A673 (cell line): ENCODE measurements at regions not wholly inside any gene's neighbourhood (a gene's known extent, or its start where the extent isn't known, plus 50 kb on each side); places are given as distances from the start of the nearest gene placed in this dataset.

ENCODE experiments used
- BruUV-seq: library from RNA; stranded (reverse); fragments of 400-500 nt; replicated peaks from 2 replicates; lab custom pipeline; 2021; lab: Mats Ljungman, UMichigan
- CTCF ChIA-PET: fragments of 300-600 bp; sonication (Branson Sonifier 250); formaldehyde crosslinking; loops from one replicate; lab custom pipeline; 2022; ENCODE audit warnings: antibody characterized with exemption; lab: Charles Lee
- POLR2A ChIA-PET: fragments of 300-600 bp; sonication (Branson Sonifier 250); formaldehyde crosslinking; loops from one replicate; lab custom pipeline; 2022; ENCODE audit warnings: antibody characterized with exemption; ENCODE audit not compliant: low non-redundant PET; lab: Charles Lee
- DNase-seq: peaks from one replicate; pipeline ENCODE4 v3.0.0-alpha.2; 2015; ENCODE audit warnings: low spot score
- H3K27ac ChIP-seq: fragments of 200-600 bp; sonication (generic); 2 replicates; pipeline ENCODE4 v1.5.1; 2016; ENCODE audit warnings: mixed run types, low read depth, mild to moderate bottlenecking, mixed read lengths, antibody characterized with exemption, low read length; ENCODE audit not compliant: poor library complexity, severe bottlenecking
- H3K27me3 ChIP-seq: fragments of 200-600 bp; sonication (generic); replicated peaks from 2 replicates; pipeline ENCODE4 v1.6.1; 2017; ENCODE audit warnings: mixed run types, low read depth, mild to moderate bottlenecking, mixed read lengths, antibody characterized with exemption, low read length; ENCODE audit not compliant: insufficient read depth, poor library complexity
- H3K36me3 ChIP-seq: fragments of 200-600 bp; sonication (generic); 2 replicates; pipeline ENCODE4 v1.6.1; 2016; ENCODE audit warnings: mixed run types, mild to moderate bottlenecking, mixed read lengths, antibody characterized with exemption, low read length; ENCODE audit not compliant: insufficient read depth, poor library complexity, severe bottlenecking
- H3K4me1 ChIP-seq: fragments of 200-600 bp; sonication (generic); 2 replicates; pipeline ENCODE4 v1.6.1; 2017; ENCODE audit warnings: mixed run types, mild to moderate bottlenecking, mixed read lengths, antibody characterized with exemption, low read length; ENCODE audit not compliant: insufficient read depth, poor library complexity, severe bottlenecking
- H3K4me3 ChIP-seq: fragments of 200-600 bp; sonication (generic); 2 replicates; pipeline ENCODE4 v1.5.1; 2016; ENCODE audit warnings: low read depth, mixed run types, mild to moderate bottlenecking, mixed read lengths, low read length; ENCODE audit not compliant: poor library complexity, severe bottlenecking
- H3K9me3 ChIP-seq: fragments of 200-600 bp; sonication (generic); 2 replicates; pipeline ENCODE4 v1.6.1; 2016; ENCODE audit warnings: mixed run types, low read depth, mild to moderate bottlenecking, mixed read lengths, antibody characterized with exemption, low read length; ENCODE audit not compliant: poor library complexity, severe bottlenecking
- CTCF ChIP-seq: fragments of 300-800, 200-600 bp; sonication (generic); conservative IDR thresholded peaks from 2 replicates; pipeline ENCODE4 v1.5.1; 2017; ENCODE audit warnings: low read depth, mild to moderate bottlenecking, antibody characterized with exemption, low read length, moderate library complexity, mixed read lengths
- EZH2 ChIP-seq: fragments of 200-600 bp; sonication (generic); IDR thresholded peaks from 2 replicates; pipeline ENCODE4 v1.6.1; 2017; ENCODE audit warnings: borderline replicate concordance, low read depth, mild to moderate bottlenecking, mixed read lengths, antibody characterized with exemption, low read length; ENCODE audit not compliant: poor library complexity, severe bottlenecking
- intact Hi-C: fragments of 100-400 bp; cut with micrococcal nuclease; formaldehyde crosslinking; loops from one replicate; pipeline ENCODE4 v1.10.0; 2022; ENCODE audit not compliant: unreplicated experiment

GRCh38 chr6:101294676-101295075 is 98.8 kb upstream of the GRIK2 start:
- TF ChIP-seq CTCF (no peak), EZH2 (no peak)
- no peaks in the 10 kb centered on the region for H3K36me3 ChIP-seq
- ChIA-PET POLR2A (no interaction called here), CTCF (no interaction called here)
- peaks cover 6% of the 10 kb centered on the region for H3K9me3 ChIP-seq
- no peak overlapping the region for H3K27ac ChIP-seq
- H3K4me1 ChIP-seq, result peaks cover 11% of the 10 kb centered on the region
- H3K4me3 ChIP-seq, result no peak overlapping the region
- DNase-seq, result no peak
- intact Hi-C loops, result no loop called here
- H3K27me3 ChIP-seq, result no peaks in the 10 kb centered on the region
- BruUV-seq, result no TSS peak

- H3K4me1 ChIP-seq, result peaks cover 11% of the 10 kb centered on the region
- TF ChIP-seq EZH2 (no peak), CTCF (no peak)
- intact Hi-C loops, result no loop called here
- CTCF ChIA-PET, result no interaction called here
- no peaks in the 10 kb centered on the region for H3K27me3 ChIP-seq
- peak; percentile 37 for DNase-seq
- no peak overlapping the region for H3K27ac ChIP-seq
- peaks cover 6% of the 10 kb centered on the region for H3K9me3 ChIP-seq
- no peak overlapping the region for H3K4me3 ChIP-seq
- no TSS peak for BruUV-seq
- no peaks in the 10 kb centered on the region for H3K36me3 ChIP-seq
- POLR2A ChIA-PET, result no interaction called here
Measured at GRCh38 chr6:101296169-101296960, 97.1 kb upstream of the GRIK2 start.

GRCh38 chr6:101302593-101302992 is 90.9 kb upstream of the GRIK2 start:
- TF ChIP-seq CTCF (no peak), EZH2 (no peak)
- H3K9me3 ChIP-seq, result no peaks in the 10 kb centered on the region
- H3K27ac ChIP-seq, result no peak overlapping the region
- H3K4me3 ChIP-seq, result no peak overlapping the region
- no peaks in the 10 kb centered on the region for H3K27me3 ChIP-seq
- H3K4me1 ChIP-seq, result no peaks in the 10 kb centered on the region
- intact Hi-C loops, result no loop called here
- no peaks in the 10 kb centered on the region for H3K36me3 ChIP-seq
- POLR2A ChIA-PET, result no interaction called here
- no peak for DNase-seq
- BruUV-seq, result no TSS peak
- CTCF ChIA-PET, result no interaction called here
